ENCODE measurements at regions not wholly inside any gene's neighbourhood (a gene's known extent, or its start where the extent isn't known, plus 50 kb on each side); places are given as distances from the start of the nearest gene placed in this dataset.

- no peaks in the 10 kb centered on the region for H3K27me3 ChIP-seq (ENCODE audit: low read depth, low read length)
- no peak overlapping the region for H3K9ac ChIP-seq (ENCODE audit: low read length)
- no peak for TF ChIP-seq CTCF (IDR thresholded peaks at IDR 0.05; ENCODE audit: low read depth, low read length)
- no peak for TF ChIP-seq EZH2phosphoT487 (IDR thresholded peaks at IDR 0.05; ENCODE audit: low read depth)
- 0 out of 2 replicates have a peak, but pooled peaks cover 4% of the 10 kb centered on the region for H3K9me3 ChIP-seq (ENCODE audit: insufficient read depth, low read length)
- no peak overlapping the region for H2AFZ ChIP-seq (ENCODE audit: low read depth, low read length)
- no peaks in the 10 kb centered on the region for H4K20me1 ChIP-seq (ENCODE audit: insufficient read depth, low read length)
- no peak overlapping the region for H3K27ac ChIP-seq (ENCODE audit: low read length)
- no peaks in the 10 kb centered on the region for H3K36me3 ChIP-seq (replicated peaks; ENCODE audit: low read depth, low read length)
- no peak overlapping the region for H3K4me3 ChIP-seq (ENCODE audit: low read length)
- peaks cover 16% of the 10 kb centered on the region for H3K4me1 ChIP-seq (ENCODE audit: low read length)
- no peak overlapping the region for H3K4me2 ChIP-seq (ENCODE audit: low read length)
- H3K79me2 ChIP-seq (ENCODE audit: low read length) = no peaks in the 10 kb centered on the region
These were observed 85.3 kb upstream of the WDR26 start for GRCh38 chr1:224519874-224520273.

- H3K4me1 ChIP-seq (ENCODE audit: low read length) = peaks cover 16% of the 10 kb centered on the region
- H3K27me3 ChIP-seq (ENCODE audit: low read depth, low read length) = no peaks in the 10 kb centered on the region
- 0 out of 2 replicates have a peak overlapping the region, but pooled peaks have one; percentile 24 for H2AFZ ChIP-seq (ENCODE audit: low read depth, low read length)
These were observed 86.2 kb upstream of the WDR26 start for GRCh38 chr1:224520808-224521207.

GRCh38 chr1:224521904-224522734 lies 87.5 kb upstream of the WDR26 start:
- Histone ChIP-seq H2AFZ (ENCODE audit: low read depth, low read length) (no peak overlapping the region), H3K4me1 (ENCODE audit: low read length) (peaks cover 16% of the 10 kb centered on the region), H3K27me3 (ENCODE audit: low read depth, low read length) (no peaks in the 10 kb centered on the region), H3K79me2 (ENCODE audit: low read length) (no peaks in the 10 kb centered on the region), H3K4me3 (ENCODE audit: low read length) (no peak overlapping the region), H4K20me1 (ENCODE audit: insufficient read depth, low read length) (no peaks in the 10 kb centered on the region), H3K4me2 (ENCODE audit: low read length) (no peak overlapping the region), H3K9me3 (ENCODE audit: insufficient read depth, low read length) (0 out of 2 replicates have a peak, but pooled peaks cover 4% of the 10 kb centered on the region), H3K36me3 (replicated peaks; ENCODE audit: low read depth, low read length) (no peaks in the 10 kb centered on the region), H3K27ac (ENCODE audit: low read length) (no peak overlapping the region), H3K9ac (ENCODE audit: low read length) (no peak overlapping the region)
- TF ChIP-seq CTCF (IDR thresholded peaks at IDR 0.05; ENCODE audit: low read depth, low read length) (no peak), EZH2phosphoT487 (IDR thresholded peaks at IDR 0.05; ENCODE audit: low read depth) (no peak)

More at GRCh38 chr1:224520808-224521207, 86.2 kb upstream of the WDR26 start:
- H3K9me3 ChIP-seq (ENCODE audit: insufficient read depth, low read length) = 0 out of 2 replicates have a peak, but pooled peaks cover 4% of the 10 kb centered on the region
- no peak overlapping the region for H3K4me3 ChIP-seq (ENCODE audit: low read length)
- H3K79me2 ChIP-seq (ENCODE audit: low read length) = no peaks in the 10 kb centered on the region
- no peak overlapping the region for H3K27ac ChIP-seq (ENCODE audit: low read length)
- no peaks in the 10 kb centered on the region for H4K20me1 ChIP-seq (ENCODE audit: insufficient read depth, low read length)
- H3K4me2 ChIP-seq (ENCODE audit: low read length) = peak overlapping the region; percentile 17
- TF ChIP-seq CTCF (IDR thresholded peaks at IDR 0.05; ENCODE audit: low read depth, low read length) (no peak), EZH2phosphoT487 (IDR thresholded peaks at IDR 0.05; ENCODE audit: low read depth) (no peak)
- no peak overlapping the region for H3K9ac ChIP-seq (ENCODE audit: low read length)
- H3K36me3 ChIP-seq (replicated peaks; ENCODE audit: low read depth, low read length) = no peaks in the 10 kb centered on the region

GRCh38 chr1:224523676-224524075 lies 89.1 kb upstream of the WDR26 start:
- Histone ChIP-seq H4K20me1 (ENCODE audit: insufficient read depth, low read length) (no peaks in the 10 kb centered on the region), H3K27ac (ENCODE audit: low read length) (no peak overlapping the region), H3K9me3 (ENCODE audit: insufficient read depth, low read length) (0 out of 2 replicates have a peak, but pooled peaks cover 4% of the 10 kb centered on the region), H3K9ac (ENCODE audit: low read length) (no peak overlapping the region), H3K27me3 (ENCODE audit: low read depth, low read length) (no peaks in the 10 kb centered on the region), H3K79me2 (ENCODE audit: low read length) (no peaks in the 10 kb centered on the region), H3K4me1 (ENCODE audit: low read length) (peaks cover 12% of the 10 kb centered on the region), H3K4me2 (ENCODE audit: low read length) (no peak overlapping the region), H3K36me3 (replicated peaks; ENCODE audit: low read depth, low read length) (no peaks in the 10 kb centered on the region), H3K4me3 (ENCODE audit: low read length) (no peak overlapping the region), H2AFZ (ENCODE audit: low read depth, low read length) (no peak overlapping the region)
- TF ChIP-seq EZH2phosphoT487 (IDR thresholded peaks at IDR 0.05; ENCODE audit: low read depth) = no peak
- TF ChIP-seq CTCF (IDR thresholded peaks at IDR 0.05; ENCODE audit: low read depth, low read length) = no peak

Measured in OCI-LY3 (cell line).